HG02970 (cell line): ENCODE measurements at regions not wholly inside any gene's neighbourhood (a gene's known extent, or its start where the extent isn't known, plus 50 kb on each side); places are given as distances from the start of the nearest gene placed in this dataset.

Experiments used
- ATAC-seq: cut with Tn5 transposase; IDR thresholded peaks from one replicate; pipeline ENCODE4 v1.9.1; 2021; ENCODE audit warnings: mild to moderate bottlenecking, moderate library complexity, moderate number of reproducible peaks; ENCODE audit not compliant: unreplicated experiment, low FRiP score

GRCh38 chr16:79923431-79923830 lies 322.9 kb upstream of the MAF start:
- no peak for ATAC-seq

- no peak for ATAC-seq
Observed at GRCh38 chr16:79920685-79921084, 320.1 kb upstream of the MAF start.

- no peak for ATAC-seq
Observed at GRCh38 chr16:79918916-79919315, 318.4 kb upstream of the MAF start.

- ATAC-seq = no peak
Observed at GRCh38 chr16:79915761-79916160, 315.2 kb upstream of the MAF start.

- ATAC-seq = no peak
Observed at GRCh38 chr16:79914961-79915720, 314.6 kb upstream of the MAF start.

- no peak for ATAC-seq
Observed at GRCh38 chr16:79912592-79913310, 312.2 kb upstream of the MAF start.

- ATAC-seq = no peak
Observed at GRCh38 chr16:79911660-79912059, 311.1 kb upstream of the MAF start.

GRCh38 chr16:79909571-79909970 lies 309.0 kb upstream of the MAF start:
- ATAC-seq = no peak

GRCh38 chr16:79903471-79903870 lies 302.9 kb upstream of the MAF start:
- ATAC-seq = no peak

- no peak for ATAC-seq
Observed at GRCh38 chr16:79902351-79902750, 301.8 kb upstream of the MAF start.

- no peak for ATAC-seq
Observed at GRCh38 chr16:79901522-79901921, 301.0 kb upstream of the MAF start.

GRCh38 chr16:79899716-79900115 lies 299.2 kb upstream of the MAF start:
- ATAC-seq = no peak

- no peak for ATAC-seq
Observed at GRCh38 chr16:79899316-79899715, 298.8 kb upstream of the MAF start.

- no peak for ATAC-seq
Observed at GRCh38 chr16:79898703-79899102, 298.2 kb upstream of the MAF start.

GRCh38 chr16:79897453-79898146 lies 297.1 kb upstream of the MAF start:
- ATAC-seq = no peak

- ATAC-seq = no peak
Observed at GRCh38 chr16:79897104-79897452, 296.5 kb upstream of the MAF start.

- ATAC-seq = no peak
Observed at GRCh38 chr16:79895917-79896203, 295.3 kb upstream of the MAF start.

- ATAC-seq = no peak
Observed at GRCh38 chr16:79895053-79895916, 294.7 kb upstream of the MAF start.

GRCh38 chr16:79893445-79893844 lies 292.9 kb upstream of the MAF start:
- no peak for ATAC-seq

GRCh38 chr16:79892278-79892677 lies 291.7 kb upstream of the MAF start:
- no peak for ATAC-seq

- no peak for ATAC-seq
Observed at GRCh38 chr16:79891458-79891857, 290.9 kb upstream of the MAF start.
